Frontal cortex (tissue), 3 donors: ENCODE measurements at regions not wholly inside any gene's neighbourhood (a gene's known extent, or its start where the extent isn't known, plus 50 kb on each side); places are given as distances from the start of the nearest gene placed in this dataset.

Experiments used
- DNase-seq, 2 donors: peaks; one replicate each; pipeline ENCODE4 v3.0.0; 2012; ENCODE audit warnings: low spot score in 2 of 2
- FAIRE-seq: peaks from 2 replicates; lab custom pipeline; 2012; peaks lifted over from hg19 to GRCh38; lab: Jason Lieb, UNC
- donor health status: control.
- donor health status: control.
- donor health status: control.

- DNase-seq: no peak
- no peak for FAIRE-seq
Measured at GRCh38 chr13:68046903-68047302, 816.8 kb upstream of the PCDH9 start.

- DNase-seq (no peak), FAIRE-seq (no peak)
Measured at GRCh38 chr13:68030152-68030809, 800.1 kb upstream of the PCDH9 start.

GRCh38 chr13:68028701-68029100, 798.6 kb upstream of the PCDH9 start:
- no peak for FAIRE-seq
- DNase-seq: no peak

GRCh38 chr13:68027306-68027705, 797.2 kb upstream of the PCDH9 start:
- FAIRE-seq: no peak

GRCh38 chr13:68026077-68026476, 795.9 kb upstream of the PCDH9 start:
- no peak for FAIRE-seq

More at GRCh38 chr13:68027306-68027705, 797.2 kb upstream of the PCDH9 start:
- DNase-seq: no peak

GRCh38 chr13:68025604-68026003, 795.5 kb upstream of the PCDH9 start:
- no peak for DNase-seq
- FAIRE-seq: no peak

More at GRCh38 chr13:68026077-68026476, 795.9 kb upstream of the PCDH9 start:
- DNase-seq: no peak

- FAIRE-seq (no peak), DNase-seq (no peak)
Measured at GRCh38 chr13:68023838-68024581, 793.9 kb upstream of the PCDH9 start.

GRCh38 chr13:68019901-68020300, 789.8 kb upstream of the PCDH9 start:
- FAIRE-seq (no peak), DNase-seq (no peak)

GRCh38 chr13:68009546-68009945, 779.4 kb upstream of the PCDH9 start:
- FAIRE-seq: no peak
- DNase-seq: no peak

GRCh38 chr13:68007576-68007975, 777.4 kb upstream of the PCDH9 start:
- FAIRE-seq (no peak), DNase-seq (no peak)

- DNase-seq (no peak), FAIRE-seq (no peak)
Measured at GRCh38 chr13:67996101-67996500, 766.0 kb upstream of the PCDH9 start.

- FAIRE-seq: no peak
Measured at GRCh38 chr13:67990868-67991267, 760.7 kb upstream of the PCDH9 start.

GRCh38 chr13:67986234-67986633, 756.1 kb upstream of the PCDH9 start:
- DNase-seq: no peak

More at GRCh38 chr13:67990868-67991267, 760.7 kb upstream of the PCDH9 start:
- DNase-seq: no peak

GRCh38 chr13:67977066-67977465, 746.9 kb upstream of the PCDH9 start:
- DNase-seq: no peak
- no peak for FAIRE-seq

More at GRCh38 chr13:67986234-67986633, 756.1 kb upstream of the PCDH9 start:
- no peak for FAIRE-seq

- FAIRE-seq (no peak), DNase-seq (no peak)
Measured at GRCh38 chr13:67971291-67971690, 741.2 kb upstream of the PCDH9 start.

GRCh38 chr13:67967031-67967430, 736.9 kb upstream of the PCDH9 start:
- DNase-seq (no peak), FAIRE-seq (no peak)

GRCh38 chr13:67966065-67966464, 735.9 kb upstream of the PCDH9 start:
- DNase-seq (no peak), FAIRE-seq (no peak)

- DNase-seq (no peak), FAIRE-seq (no peak)
Measured at GRCh38 chr13:67964986-67965385, 734.9 kb upstream of the PCDH9 start.

GRCh38 chr13:67964091-67964490, 734.0 kb upstream of the PCDH9 start:
- DNase-seq (no peak), FAIRE-seq (no peak)

- FAIRE-seq (no peak), DNase-seq (no peak)
Measured at GRCh38 chr13:67961331-67961730, 731.2 kb upstream of the PCDH9 start.

- DNase-seq: no peak
Measured at GRCh38 chr13:67951431-67951830, 721.3 kb upstream of the PCDH9 start.

More at GRCh38 chr13:67951431-67951830, 721.3 kb upstream of the PCDH9 start:
- no peak for FAIRE-seq
